NT2/D1 (cell line): ENCODE measurements at regions not wholly inside any gene's neighbourhood (a gene's known extent, or its start where the extent isn't known, plus 50 kb on each side); places are given as distances from the start of the nearest gene placed in this dataset.

Experiments used
- DNase-seq: peaks from one replicate; pipeline ENCODE4 v3.0.0-alpha.2; 2011; ENCODE audit warnings: low read depth, low spot score
- H3K27me3 ChIP-seq: 2 replicates; pipeline ENCODE4 v1.6.0; 2011; ENCODE audit warnings: mild to moderate bottlenecking; ENCODE audit not compliant: insufficient read length, insufficient read depth
- H3K36me3 ChIP-seq: 2 replicates; pipeline ENCODE4 v1.6.1; 2011; ENCODE audit warnings: mild to moderate bottlenecking, low read length, mixed read lengths; ENCODE audit not compliant: insufficient read depth, insufficient read length
- H3K4me1 ChIP-seq: 2 replicates; pipeline ENCODE4 v1.5.1; 2011; ENCODE audit not compliant: insufficient read depth, insufficient read length
- H3K4me3 ChIP-seq: 2 replicates; pipeline ENCODE4 v1.5.1; 2011; ENCODE audit warnings: low read depth; ENCODE audit not compliant: insufficient read length
- H3K9ac ChIP-seq: 2 replicates; pipeline ENCODE4 v1.6.0; 2011; ENCODE audit warnings: low read depth; ENCODE audit not compliant: insufficient read length
- H3K9me3 ChIP-seq: 2 replicates; pipeline ENCODE4 v1.5.1; 2011; ENCODE audit warnings: mild to moderate bottlenecking, low read length; ENCODE audit not compliant: insufficient read depth
- SUZ12 ChIP-seq: IDR thresholded peaks from 2 replicates; pipeline ENCODE4 v1.6.1; 2011; ENCODE audit not compliant: insufficient read length, insufficient read depth; ENCODE audit errors: extremely low read depth
- YY1 ChIP-seq: IDR thresholded peaks from 2 replicates; pipeline ENCODE4 v1.6.1; 2011; ENCODE audit not compliant: insufficient read length, insufficient read depth
- ZNF274 ChIP-seq: IDR thresholded peaks from 2 replicates; pipeline ENCODE4 v1.6.1; 2011; ENCODE audit warnings: mild to moderate bottlenecking, low read depth, low read length

- H3K4me1 ChIP-seq: peaks cover 32% of the 10 kb centered on the region
Observed at GRCh38 chr16:85379041-85380001, 233.8 kb upstream of the GSE1 start.

GRCh38 chr16:85380002-85380395 is 233.1 kb upstream of the GSE1 start:
- Histone ChIP-seq H3K36me3 (no peaks in the 10 kb centered on the region), H3K27me3 (no peaks in the 10 kb centered on the region), H3K9me3 (no peaks in the 10 kb centered on the region), H3K4me3 (no peak overlapping the region), H3K9ac (no peak overlapping the region), H3K4me1 (peaks cover 29% of the 10 kb centered on the region)
- no peak for TF ChIP-seq ZNF274
- TF ChIP-seq YY1: no peak
- TF ChIP-seq SUZ12: no peak
- DNase-seq: no peak

More at GRCh38 chr16:85379041-85380001, 233.8 kb upstream of the GSE1 start:
- DNase-seq: no peak
- Histone ChIP-seq H3K27me3 (no peaks in the 10 kb centered on the region), H3K9ac (no peak overlapping the region), H3K4me3 (no peak overlapping the region), H3K36me3 (no peaks in the 10 kb centered on the region), H3K9me3 (no peaks in the 10 kb centered on the region)
- TF ChIP-seq SUZ12: no peak
- no peak for TF ChIP-seq YY1
- no peak for TF ChIP-seq ZNF274

- TF ChIP-seq ZNF274 (no peak), YY1 (no peak), SUZ12 (no peak)
- peak overlapping the region; percentile 17 for H3K9ac ChIP-seq
- H3K27me3 ChIP-seq: no peaks in the 10 kb centered on the region
- no peak overlapping the region for H3K4me3 ChIP-seq
- H3K4me1 ChIP-seq: peaks cover 29% of the 10 kb centered on the region
- no peak for DNase-seq
- no peaks in the 10 kb centered on the region for H3K9me3 ChIP-seq
- H3K36me3 ChIP-seq: no peaks in the 10 kb centered on the region
Observed at GRCh38 chr16:85380905-85381737, 232.0 kb upstream of the GSE1 start.

GRCh38 chr16:85381738-85382592 is 231.2 kb upstream of the GSE1 start:
- Histone ChIP-seq H3K9me3 (no peaks in the 10 kb centered on the region), H3K9ac (no peak overlapping the region), H3K4me1 (peaks cover 26% of the 10 kb centered on the region), H3K4me3 (no peak overlapping the region), H3K27me3 (no peaks in the 10 kb centered on the region), H3K36me3 (no peaks in the 10 kb centered on the region)
- DNase-seq: no peak
- TF ChIP-seq YY1: no peak
- no peak for TF ChIP-seq SUZ12
- no peak for TF ChIP-seq ZNF274

- Histone ChIP-seq H3K9me3 (no peaks in the 10 kb centered on the region), H3K36me3 (no peaks in the 10 kb centered on the region), H3K4me3 (no peak overlapping the region), H3K9ac (no peak overlapping the region), H3K4me1 (peaks cover 20% of the 10 kb centered on the region), H3K27me3 (no peaks in the 10 kb centered on the region)
- no peak for TF ChIP-seq SUZ12
- no peak for TF ChIP-seq ZNF274
- TF ChIP-seq YY1: no peak
- DNase-seq: no peak
Observed at GRCh38 chr16:85382717-85383118, 230.4 kb upstream of the GSE1 start.

GRCh38 chr16:85383836-85384832 is 229.0 kb upstream of the GSE1 start:
- no peak overlapping the region for H3K9ac ChIP-seq
- no peak for DNase-seq

More at GRCh38 chr16:85383836-85384832, 229.0 kb upstream of the GSE1 start:
- Histone ChIP-seq H3K36me3 (no peaks in the 10 kb centered on the region), H3K4me3 (no peak overlapping the region), H3K9me3 (no peaks in the 10 kb centered on the region), H3K4me1 (peaks cover 16% of the 10 kb centered on the region), H3K27me3 (no peaks in the 10 kb centered on the region)
- no peak for TF ChIP-seq YY1
- no peak for TF ChIP-seq SUZ12
